ENCODE measurements at regions not wholly inside any gene's neighbourhood (a gene's known extent, or its start where the extent isn't known, plus 50 kb on each side); places are given as distances from the start of the nearest gene placed in this dataset.

- Histone ChIP-seq H3K27ac (no peak overlapping the region), H3K36me3 (no peaks in the 10 kb centered on the region), H3K27me3 (no peaks in the 10 kb centered on the region), H3K9me3 (ENCODE audit: low read depth) (no peaks in the 10 kb centered on the region), H3K4me1 (ENCODE audit: low read depth) (no peaks in the 10 kb centered on the region), H3K4me3 (no peak overlapping the region)
- DNase-seq (ENCODE audit: low read depth in 1 of 2, low spot score in 1 of 2), result no peak
- TF ChIP-seq, protein P1, sequence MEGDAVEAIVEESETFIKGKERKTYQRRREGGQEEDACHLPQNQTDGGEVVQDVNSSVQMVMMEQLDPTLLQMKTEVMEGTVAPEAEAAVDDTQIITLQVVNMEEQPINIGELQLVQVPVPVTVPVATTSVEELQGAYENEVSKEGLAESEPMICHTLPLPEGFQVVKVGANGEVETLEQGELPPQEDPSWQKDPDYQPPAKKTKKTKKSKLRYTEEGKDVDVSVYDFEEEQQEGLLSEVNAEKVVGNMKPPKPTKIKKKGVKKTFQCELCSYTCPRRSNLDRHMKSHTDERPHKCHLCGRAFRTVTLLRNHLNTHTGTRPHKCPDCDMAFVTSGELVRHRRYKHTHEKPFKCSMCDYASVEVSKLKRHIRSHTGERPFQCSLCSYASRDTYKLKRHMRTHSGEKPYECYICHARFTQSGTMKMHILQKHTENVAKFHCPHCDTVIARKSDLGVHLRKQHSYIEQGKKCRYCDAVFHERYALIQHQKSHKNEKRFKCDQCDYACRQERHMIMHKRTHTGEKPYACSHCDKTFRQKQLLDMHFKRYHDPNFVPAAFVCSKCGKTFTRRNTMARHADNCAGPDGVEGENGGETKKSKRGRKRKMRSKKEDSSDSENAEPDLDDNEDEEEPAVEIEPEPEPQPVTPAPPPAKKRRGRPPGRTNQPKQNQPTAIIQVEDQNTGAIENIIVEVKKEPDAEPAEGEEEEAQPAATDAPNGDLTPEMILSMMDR (IDR thresholded peaks at IDR 0.05; ENCODE audit: low read depth, low read length), result no peak
These were observed 114.3 kb downstream of the MPP7 start for GRCh38 chr10:28188526-28188925.

GRCh38 chr10:28186887-28187578, 115.8 kb downstream of the MPP7 start:
- Histone ChIP-seq H3K36me3 (no peaks in the 10 kb centered on the region), H3K4me3 (no peak overlapping the region), H3K27me3 (no peaks in the 10 kb centered on the region), H3K27ac (no peak overlapping the region), H3K9me3 (ENCODE audit: low read depth) (no peaks in the 10 kb centered on the region), H3K4me1 (ENCODE audit: low read depth) (no peaks in the 10 kb centered on the region)
- no peak for DNase-seq (ENCODE audit: low read depth in 1 of 2, low spot score in 1 of 2)
- TF ChIP-seq, protein P1 (IDR thresholded peaks at IDR 0.05; ENCODE audit: low read depth, low read length), result no peak

DNA sequence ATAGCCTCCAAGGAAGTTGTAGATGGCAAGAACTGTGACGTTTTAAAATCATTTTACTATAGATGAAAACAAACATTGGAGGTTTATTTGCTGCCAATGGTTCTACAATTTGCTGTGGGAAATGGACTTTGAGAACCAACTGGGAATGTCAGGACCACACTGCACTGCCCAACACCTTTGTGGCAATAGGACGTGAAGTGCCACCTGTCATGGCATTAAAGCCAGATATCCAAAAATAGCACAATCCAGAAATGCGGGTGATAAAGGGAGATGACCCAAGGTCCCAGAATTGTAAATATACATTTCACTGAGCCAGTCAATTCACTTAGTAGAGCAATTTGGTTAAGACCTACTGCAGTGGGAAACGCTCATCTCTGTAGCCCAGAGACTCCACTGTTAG, 116.4 kb downstream of the MPP7 start:
- Histone ChIP-seq H3K36me3 (no peaks in the 10 kb centered on the region), H3K9me3 (ENCODE audit: low read depth) (no peaks in the 10 kb centered on the region), H3K27ac (no peak overlapping the region), H3K4me3 (no peak overlapping the region), H3K27me3 (no peaks in the 10 kb centered on the region), H3K4me1 (ENCODE audit: low read depth) (peaks cover 2% of the 10 kb centered on the region)
- TF ChIP-seq, protein P1 (IDR thresholded peaks at IDR 0.05; ENCODE audit: low read depth, low read length), result no peak
- DNase-seq (ENCODE audit: low read depth in 1 of 2, low spot score in 1 of 2), result no peak

- Histone ChIP-seq H3K9me3 (ENCODE audit: low read depth) (no peaks in the 10 kb centered on the region), H3K4me3 (no peak overlapping the region), H3K36me3 (no peaks in the 10 kb centered on the region), H3K27ac (no peak overlapping the region), H3K27me3 (no peaks in the 10 kb centered on the region), H3K4me1 (ENCODE audit: low read depth) (peaks cover 3% of the 10 kb centered on the region)
- TF ChIP-seq, protein P1 (IDR thresholded peaks at IDR 0.05; ENCODE audit: low read depth, low read length), result no peak
- no peak for DNase-seq (ENCODE audit: low read depth in 1 of 2, low spot score in 1 of 2)
These were observed 118.1 kb downstream of the MPP7 start for GRCh38 chr10:28184810-28185209.

- H3K27ac ChIP-seq, result no peak overlapping the region
- no peaks in the 10 kb centered on the region for H3K9me3 ChIP-seq (ENCODE audit: low read depth)
- no peaks in the 10 kb centered on the region for H3K27me3 ChIP-seq
- no peak overlapping the region for H3K4me3 ChIP-seq
- H3K36me3 ChIP-seq, result no peaks in the 10 kb centered on the region
- DNase-seq (ENCODE audit: low read depth in 1 of 2, low spot score in 1 of 2), result no peak
- peaks cover 3% of the 10 kb centered on the region for H3K4me1 ChIP-seq (ENCODE audit: low read depth)
- TF ChIP-seq, protein P1 (IDR thresholded peaks at IDR 0.05; ENCODE audit: low read depth, low read length), result no peak
These were observed 121.3 kb downstream of the MPP7 start for GRCh38 chr10:28181478-28182096.

Measured in cardiac muscle cell (in vitro differentiated cells and primary cell).